Skeletal muscle tissue (tissue), 3 donors: ENCODE measurements at regions not wholly inside any gene's neighbourhood (a gene's known extent, or its start where the extent isn't known, plus 50 kb on each side); places are given as distances from the start of the nearest gene placed in this dataset.
"Not testable (repeated sequence)": the region's sequence is repeated elsewhere in the genome, so short reads cannot be mapped to it uniquely, and the experiment has no call there.

Source experiments
- H3K27ac ChIP-seq: one replicate; pipeline ENCODE4 v1.7.0; 2013; ENCODE audit warnings: mild to moderate bottlenecking, low read depth, low read length, inconsistent platforms
- H3K27me3 ChIP-seq, 3 donors: one replicate each; pipeline ENCODE4 v1.7.0; 2013; ENCODE audit warnings: low read length in 3 of 3; ENCODE audit not compliant: control insufficient read depth in 3 of 3, insufficient read depth in 3 of 3
- H3K36me3 ChIP-seq, 3 donors: one replicate each; pipeline ENCODE4 v1.7.0; 2013; ENCODE audit warnings: low read length in 3 of 3; ENCODE audit not compliant: control insufficient read depth in 3 of 3, insufficient read depth in 3 of 3
- H3K4me1 ChIP-seq, 3 donors: one replicate each; pipeline ENCODE4 v1.7.0; 2013; ENCODE audit warnings: low read length in 3 of 3, mild to moderate bottlenecking in 3 of 3; ENCODE audit not compliant: control insufficient read depth in 3 of 3, insufficient read depth in 3 of 3
- H3K4me3 ChIP-seq, 3 donors: one replicate each; pipeline ENCODE4 v1.7.0; 2013; ENCODE audit warnings: low read length in 3 of 3
- H3K9ac ChIP-seq, 3 donors: one replicate each; pipeline ENCODE4 v1.7.0; 2013; ENCODE audit warnings: low read length in 3 of 3, mild to moderate bottlenecking in 3 of 3, moderate library complexity in 2 of 3, low read depth in 1 of 3
- H3K9me3 ChIP-seq, 3 donors: one replicate each; pipeline ENCODE4 v1.7.0; 2013; ENCODE audit warnings: low read length in 3 of 3; ENCODE audit not compliant: control insufficient read depth in 3 of 3
- donor health status: Osteomylitis.

GRCh38 chr7:153723892-153724291 lies 328.3 kb upstream of the DPP6 start:
- not testable (repeated sequence) for H3K9me3 ChIP-seq, H3K4me1 ChIP-seq, H3K4me3 ChIP-seq, H3K36me3 ChIP-seq, H3K27ac ChIP-seq, H3K9ac ChIP-seq, H3K27me3 ChIP-seq

GRCh38 chr7:153731504-153731903 lies 320.7 kb upstream of the DPP6 start:
- H3K36me3 ChIP-seq, H3K27ac ChIP-seq, H3K4me1 ChIP-seq, H3K4me3 ChIP-seq, H3K9ac ChIP-seq, H3K27me3 ChIP-seq, H3K9me3 ChIP-seq: not testable (repeated sequence)

- not testable (repeated sequence) for H3K9me3 ChIP-seq, H3K27me3 ChIP-seq, H3K36me3 ChIP-seq, H3K4me3 ChIP-seq, H3K9ac ChIP-seq, H3K27ac ChIP-seq, H3K4me1 ChIP-seq
Measured at GRCh38 chr7:153743434-153743833, 308.8 kb upstream of the DPP6 start.

- H3K9me3 ChIP-seq, H3K27ac ChIP-seq, H3K4me1 ChIP-seq, H3K4me3 ChIP-seq, H3K9ac ChIP-seq, H3K27me3 ChIP-seq, H3K36me3 ChIP-seq: not testable (repeated sequence)
Measured at GRCh38 chr7:153747969-153748368, 304.2 kb upstream of the DPP6 start.

GRCh38 chr7:153748885-153749284 lies 303.3 kb upstream of the DPP6 start:
- H3K9me3 ChIP-seq, H3K36me3 ChIP-seq, H3K27ac ChIP-seq, H3K27me3 ChIP-seq, H3K4me3 ChIP-seq, H3K4me1 ChIP-seq, H3K9ac ChIP-seq: not testable (repeated sequence)

GRCh38 chr7:153765869-153766268 lies 286.3 kb upstream of the DPP6 start:
- not testable (repeated sequence) for H3K9ac ChIP-seq, H3K4me3 ChIP-seq, H3K27me3 ChIP-seq, H3K36me3 ChIP-seq, H3K9me3 ChIP-seq, H3K4me1 ChIP-seq, H3K27ac ChIP-seq

- not testable (repeated sequence) for H3K9me3 ChIP-seq
Measured at GRCh38 chr7:153766926-153767325, 285.3 kb upstream of the DPP6 start.

GRCh38 chr7:153772966-153773365 lies 279.2 kb upstream of the DPP6 start:
- Histone ChIP-seq H3K9me3 (no peaks in the 10 kb centered on the region), H3K4me1 (no peaks in the 10 kb centered on the region), H3K36me3 (no peaks in the 10 kb centered on the region), H3K4me3 (no peak overlapping the region), H3K27ac (no peak overlapping the region), H3K9ac (no peak overlapping the region), H3K27me3 (no peaks in the 10 kb centered on the region)

More at GRCh38 chr7:153766926-153767325, 285.3 kb upstream of the DPP6 start:
- not testable (repeated sequence) for H3K27me3 ChIP-seq, H3K36me3 ChIP-seq, H3K4me3 ChIP-seq, H3K9ac ChIP-seq, H3K4me1 ChIP-seq, H3K27ac ChIP-seq

GRCh38 chr7:153776940-153777339 lies 275.3 kb upstream of the DPP6 start:
- H3K9me3 ChIP-seq, H3K27me3 ChIP-seq, H3K4me1 ChIP-seq, H3K4me3 ChIP-seq, H3K9ac ChIP-seq, H3K36me3 ChIP-seq, H3K27ac ChIP-seq: not testable (repeated sequence)

GRCh38 chr7:153797363-153797762 lies 254.8 kb upstream of the DPP6 start:
- H3K9ac ChIP-seq, H3K27ac ChIP-seq, H3K36me3 ChIP-seq, H3K4me3 ChIP-seq, H3K27me3 ChIP-seq, H3K9me3 ChIP-seq, H3K4me1 ChIP-seq: not testable (repeated sequence)

- H3K9ac ChIP-seq: no peak overlapping the region
- no peaks in the 10 kb centered on the region for H3K27me3 ChIP-seq
- H3K27ac ChIP-seq: no peak overlapping the region
- no peaks in the 10 kb centered on the region for H3K9me3 ChIP-seq
- no peaks in the 10 kb centered on the region for H3K36me3 ChIP-seq
- no peaks in the 10 kb centered on the region for H3K4me1 ChIP-seq
- no peak overlapping the region for H3K4me3 ChIP-seq
Measured at GRCh38 chr7:153808117-153808516, 244.1 kb upstream of the DPP6 start.
